ENCODE measurements at regions not wholly inside any gene's neighbourhood (a gene's known extent, or its start where the extent isn't known, plus 50 kb on each side); places are given as distances from the start of the nearest gene placed in this dataset.

DNA sequence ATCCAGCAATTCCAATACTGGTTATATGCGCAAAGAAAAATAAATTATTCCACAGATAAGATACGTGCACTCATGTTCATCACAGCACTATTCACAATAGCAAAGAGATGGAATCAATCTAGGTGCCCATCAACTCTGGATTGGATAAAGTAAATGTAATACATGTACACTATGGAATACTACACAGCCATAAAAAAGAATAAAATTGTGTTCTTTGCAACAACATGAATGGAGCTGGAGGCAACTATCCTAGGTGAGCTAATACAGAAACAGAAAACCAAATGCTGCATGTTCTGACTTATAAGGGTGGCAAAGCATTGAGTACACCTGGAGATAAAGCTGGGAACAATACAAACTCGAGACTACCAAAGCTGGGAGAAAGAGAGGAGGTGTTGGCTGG, 787.3 kb downstream of the KCNT2 start:
- H3K36me3 ChIP-seq (ENCODE audit: control insufficient read depth in 1 of 2, insufficient read depth in 2 of 2, low read length in 2 of 2), result no peaks in the 10 kb centered on the region
- no peaks in the 10 kb centered on the region for H3K27me3 ChIP-seq (ENCODE audit: low read depth, low read length)
- H3K27ac ChIP-seq (ENCODE audit: low read length), result no peak overlapping the region
- H3K4me1 ChIP-seq (ENCODE audit: control insufficient read depth in 1 of 2, insufficient read depth in 2 of 2, low read length in 2 of 2), result no peaks in the 10 kb centered on the region
- H3K9me3 ChIP-seq (ENCODE audit: control insufficient read depth in 1 of 2, low read length in 2 of 2), result peaks cover 0 to 6% of the 10 kb centered on the region in 2 donors
- H3K4me3 ChIP-seq (ENCODE audit: low read depth in 1 of 2, low read length in 2 of 2), result no peak overlapping the region

DNA sequence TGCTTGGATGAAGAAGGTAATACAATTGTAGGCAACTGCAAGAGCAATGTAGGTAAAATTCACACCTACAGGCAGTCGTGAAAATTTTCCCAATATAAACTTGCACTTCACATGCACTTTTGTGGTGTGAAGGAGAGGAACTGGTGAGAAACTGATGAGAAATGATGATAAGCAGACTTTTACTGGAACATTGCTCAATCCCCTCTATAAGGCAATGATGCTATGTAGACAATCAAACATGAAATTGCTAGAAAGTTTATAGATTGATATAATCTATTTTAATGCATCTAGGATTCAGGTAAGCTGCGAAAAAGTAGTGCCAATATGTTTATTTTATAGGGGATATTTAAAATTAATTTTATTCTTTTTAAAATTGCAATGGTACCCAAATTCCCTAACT, 802.2 kb downstream of the KCNT2 start:
- no peak overlapping the region for H3K27ac ChIP-seq (ENCODE audit: low read length)
- H3K27me3 ChIP-seq (ENCODE audit: low read depth, low read length), result no peaks in the 10 kb centered on the region
- no peaks in the 10 kb centered on the region for H3K9me3 ChIP-seq (ENCODE audit: control insufficient read depth in 1 of 2, low read length in 2 of 2)
- no peaks in the 10 kb centered on the region for H3K36me3 ChIP-seq (ENCODE audit: control insufficient read depth in 1 of 2, insufficient read depth in 2 of 2, low read length in 2 of 2)
- H3K4me3 ChIP-seq (ENCODE audit: low read depth in 1 of 2, low read length in 2 of 2), result no peak overlapping the region
- H3K4me1 ChIP-seq (ENCODE audit: control insufficient read depth in 1 of 2, insufficient read depth in 2 of 2, low read length in 2 of 2), result no peaks in the 10 kb centered on the region

- H3K4me3 ChIP-seq (ENCODE audit: low read depth in 1 of 2, low read length in 2 of 2), result no peak overlapping the region
Measured at GRCh38 chr1:195804547-195804946, 803.7 kb downstream of the KCNT2 start.

GRCh38 chr1:195799016-195799415, 809.2 kb downstream of the KCNT2 start:
- H3K27me3 ChIP-seq (ENCODE audit: low read depth, low read length), result no peaks in the 10 kb centered on the region
- no peak overlapping the region for H3K27ac ChIP-seq (ENCODE audit: low read length)
- no peaks in the 10 kb centered on the region for H3K4me1 ChIP-seq (ENCODE audit: control insufficient read depth in 1 of 2, insufficient read depth in 2 of 2, low read length in 2 of 2)
- H3K9me3 ChIP-seq (ENCODE audit: control insufficient read depth in 1 of 2, low read length in 2 of 2), result no peaks in the 10 kb centered on the region
- H3K4me3 ChIP-seq (ENCODE audit: low read depth in 1 of 2, low read length in 2 of 2), result no peak overlapping the region
- H3K36me3 ChIP-seq (ENCODE audit: control insufficient read depth in 1 of 2, insufficient read depth in 2 of 2, low read length in 2 of 2), result no peaks in the 10 kb centered on the region

More at GRCh38 chr1:195804547-195804946, 803.7 kb downstream of the KCNT2 start:
- Histone ChIP-seq H3K4me1 (ENCODE audit: control insufficient read depth in 1 of 2, insufficient read depth in 2 of 2, low read length in 2 of 2) (no peaks in the 10 kb centered on the region), H3K36me3 (ENCODE audit: control insufficient read depth in 1 of 2, insufficient read depth in 2 of 2, low read length in 2 of 2) (no peaks in the 10 kb centered on the region), H3K27ac (ENCODE audit: low read length) (no peak overlapping the region), H3K9me3 (ENCODE audit: control insufficient read depth in 1 of 2, low read length in 2 of 2) (no peaks in the 10 kb centered on the region), H3K27me3 (ENCODE audit: low read depth, low read length) (no peaks in the 10 kb centered on the region)

- Histone ChIP-seq H3K36me3 (ENCODE audit: control insufficient read depth in 1 of 2, insufficient read depth in 2 of 2, low read length in 2 of 2) (no peaks in the 10 kb centered on the region), H3K9me3 (ENCODE audit: control insufficient read depth in 1 of 2, low read length in 2 of 2) (peaks cover 0 to 4% of the 10 kb centered on the region in 2 donors), H3K27ac (ENCODE audit: low read length) (no peak overlapping the region), H3K4me1 (ENCODE audit: control insufficient read depth in 1 of 2, insufficient read depth in 2 of 2, low read length in 2 of 2) (no peaks in the 10 kb centered on the region), H3K4me3 (ENCODE audit: low read depth in 1 of 2, low read length in 2 of 2) (no peak overlapping the region), H3K27me3 (ENCODE audit: low read depth, low read length) (no peaks in the 10 kb centered on the region)
Measured at GRCh38 chr1:195794225-195794624, 814.0 kb downstream of the KCNT2 start.

GRCh38 chr1:195791796-195792195, 816.4 kb downstream of the KCNT2 start:
- Histone ChIP-seq H3K4me1 (ENCODE audit: control insufficient read depth in 1 of 2, insufficient read depth in 2 of 2, low read length in 2 of 2) (no peaks in the 10 kb centered on the region), H3K27ac (ENCODE audit: low read length) (no peak overlapping the region), H3K36me3 (ENCODE audit: control insufficient read depth in 1 of 2, insufficient read depth in 2 of 2, low read length in 2 of 2) (no peaks in the 10 kb centered on the region), H3K4me3 (ENCODE audit: low read depth in 1 of 2, low read length in 2 of 2) (no peak overlapping the region), H3K27me3 (ENCODE audit: low read depth, low read length) (no peaks in the 10 kb centered on the region), H3K9me3 (ENCODE audit: control insufficient read depth in 1 of 2, low read length in 2 of 2) (peaks cover 0 to 4% of the 10 kb centered on the region in 2 donors)

- H3K36me3 ChIP-seq (ENCODE audit: control insufficient read depth in 1 of 2, insufficient read depth in 2 of 2, low read length in 2 of 2), result no peaks in the 10 kb centered on the region
- H3K27ac ChIP-seq (ENCODE audit: low read length), result no peak overlapping the region
- H3K4me3 ChIP-seq (ENCODE audit: low read depth in 1 of 2, low read length in 2 of 2), result no peak overlapping the region
- H3K27me3 ChIP-seq (ENCODE audit: low read depth, low read length), result no peaks in the 10 kb centered on the region
- H3K4me1 ChIP-seq (ENCODE audit: control insufficient read depth in 1 of 2, insufficient read depth in 2 of 2, low read length in 2 of 2), result no peaks in the 10 kb centered on the region
- peaks cover 0 to 4% of the 10 kb centered on the region in 2 donors for H3K9me3 ChIP-seq (ENCODE audit: control insufficient read depth in 1 of 2, low read length in 2 of 2)
Measured at GRCh38 chr1:195790514-195791168, 817.6 kb downstream of the KCNT2 start.

GRCh38 chr1:195789321-195789720, 818.9 kb downstream of the KCNT2 start:
- peaks cover 0 to 4% of the 10 kb centered on the region in 2 donors for H3K9me3 ChIP-seq (ENCODE audit: control insufficient read depth in 1 of 2, low read length in 2 of 2)
- H3K27ac ChIP-seq (ENCODE audit: low read length), result no peak overlapping the region
- no peak overlapping the region for H3K4me3 ChIP-seq (ENCODE audit: low read depth in 1 of 2, low read length in 2 of 2)
- H3K36me3 ChIP-seq (ENCODE audit: control insufficient read depth in 1 of 2, insufficient read depth in 2 of 2, low read length in 2 of 2), result no peaks in the 10 kb centered on the region
- no peaks in the 10 kb centered on the region for H3K27me3 ChIP-seq (ENCODE audit: low read depth, low read length)
- H3K4me1 ChIP-seq (ENCODE audit: control insufficient read depth in 1 of 2, insufficient read depth in 2 of 2, low read length in 2 of 2), result no peaks in the 10 kb centered on the region

GRCh38 chr1:195788721-195789120, 819.5 kb downstream of the KCNT2 start:
- Histone ChIP-seq H3K36me3 (ENCODE audit: control insufficient read depth in 1 of 2, insufficient read depth in 2 of 2, low read length in 2 of 2) (no peaks in the 10 kb centered on the region), H3K27me3 (ENCODE audit: low read depth, low read length) (no peaks in the 10 kb centered on the region), H3K4me3 (ENCODE audit: low read depth in 1 of 2, low read length in 2 of 2) (no peak overlapping the region)

GRCh38 chr1:195785830-195786229, 822.4 kb downstream of the KCNT2 start:
- Histone ChIP-seq H3K4me3 (ENCODE audit: low read depth in 1 of 2, low read length in 2 of 2) (no peak overlapping the region), H3K4me1 (ENCODE audit: control insufficient read depth in 1 of 2, insufficient read depth in 2 of 2, low read length in 2 of 2) (no peaks in the 10 kb centered on the region), H3K27me3 (ENCODE audit: low read depth, low read length) (no peaks in the 10 kb centered on the region), H3K27ac (ENCODE audit: low read length) (no peak overlapping the region), H3K36me3 (ENCODE audit: control insufficient read depth in 1 of 2, insufficient read depth in 2 of 2, low read length in 2 of 2) (no peaks in the 10 kb centered on the region), H3K9me3 (ENCODE audit: control insufficient read depth in 1 of 2, low read length in 2 of 2) (no peaks in the 10 kb centered on the region)

More at GRCh38 chr1:195788721-195789120, 819.5 kb downstream of the KCNT2 start:
- H3K9me3 ChIP-seq (ENCODE audit: control insufficient read depth in 1 of 2, low read length in 2 of 2), result peaks cover 0 to 4% of the 10 kb centered on the region in 2 donors
- H3K4me1 ChIP-seq (ENCODE audit: control insufficient read depth in 1 of 2, insufficient read depth in 2 of 2, low read length in 2 of 2), result no peaks in the 10 kb centered on the region
- no peak overlapping the region for H3K27ac ChIP-seq (ENCODE audit: low read length)

GRCh38 chr1:195773931-195774330, 834.3 kb downstream of the KCNT2 start:
- H3K4me1 ChIP-seq (ENCODE audit: control insufficient read depth in 1 of 2, insufficient read depth in 2 of 2, low read length in 2 of 2), result no peaks in the 10 kb centered on the region
- no peak overlapping the region for H3K27ac ChIP-seq (ENCODE audit: low read length)
- H3K36me3 ChIP-seq (ENCODE audit: control insufficient read depth in 1 of 2, insufficient read depth in 2 of 2, low read length in 2 of 2), result no peaks in the 10 kb centered on the region
- H3K27me3 ChIP-seq (ENCODE audit: low read depth, low read length), result no peaks in the 10 kb centered on the region
- H3K4me3 ChIP-seq (ENCODE audit: low read depth in 1 of 2, low read length in 2 of 2), result no peak overlapping the region
- H3K9me3 ChIP-seq (ENCODE audit: control insufficient read depth in 1 of 2, low read length in 2 of 2), result no peaks in the 10 kb centered on the region

DNA sequence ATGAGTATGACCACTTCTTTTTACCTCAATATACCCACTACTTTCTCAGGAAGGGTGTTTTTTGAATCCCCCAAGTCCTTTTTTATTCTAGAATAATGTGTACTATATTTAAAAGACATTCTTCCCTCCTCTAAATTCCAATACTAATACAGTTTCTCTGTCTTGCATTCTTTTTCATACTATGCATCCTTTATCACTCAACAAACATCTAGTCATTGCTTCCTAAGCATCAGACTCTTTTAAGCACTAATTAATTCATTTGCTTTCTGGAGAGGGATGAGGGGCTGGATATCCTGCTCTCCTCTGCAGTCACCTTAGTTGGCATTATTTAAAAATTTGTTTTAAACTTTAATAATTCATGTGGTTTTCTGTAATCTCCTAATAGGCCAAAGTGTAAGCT, 838.8 kb downstream of the KCNT2 start:
- H3K4me1 ChIP-seq (ENCODE audit: control insufficient read depth in 1 of 2, insufficient read depth in 2 of 2, low read length in 2 of 2), result no peaks in the 10 kb centered on the region
- no peak overlapping the region for H3K4me3 ChIP-seq (ENCODE audit: low read depth in 1 of 2, low read length in 2 of 2)
- no peaks in the 10 kb centered on the region for H3K36me3 ChIP-seq (ENCODE audit: control insufficient read depth in 1 of 2, insufficient read depth in 2 of 2, low read length in 2 of 2)
- no peaks in the 10 kb centered on the region for H3K27me3 ChIP-seq (ENCODE audit: low read depth, low read length)
- H3K9me3 ChIP-seq (ENCODE audit: control insufficient read depth in 1 of 2, low read length in 2 of 2), result no peaks in the 10 kb centered on the region
- H3K27ac ChIP-seq (ENCODE audit: low read length), result no peak overlapping the region
